IPS-18a (cell line): ENCODE measurements at regions not wholly inside any gene's neighbourhood (a gene's known extent, or its start where the extent isn't known, plus 50 kb on each side); places are given as distances from the start of the nearest gene placed in this dataset.

ENCODE experiments used
- H3K27ac ChIP-seq: one replicate; pipeline ENCODE4 v1.5.1; 2013; ENCODE audit warnings: low read length
- H3K27me3 ChIP-seq: one replicate; pipeline ENCODE4 v1.6.1; 2013; ENCODE audit warnings: mild to moderate bottlenecking, low read length; ENCODE audit not compliant: control insufficient read depth, insufficient read depth
- H3K36me3 ChIP-seq: one replicate; pipeline ENCODE4 v1.6.1; 2013; ENCODE audit warnings: low read depth, low read length; ENCODE audit not compliant: control insufficient read depth
- H3K4me1 ChIP-seq: one replicate; pipeline ENCODE4 v1.6.1; 2013; ENCODE audit warnings: low read depth, low read length; ENCODE audit not compliant: control insufficient read depth
- H3K4me3 ChIP-seq: one replicate; pipeline ENCODE4 v1.5.1; 2013; ENCODE audit warnings: low read length
- H3K9ac ChIP-seq: one replicate; pipeline ENCODE4 v1.6.1; 2013; ENCODE audit warnings: mild to moderate bottlenecking, low read length, moderate library complexity
- H3K9me3 ChIP-seq: one replicate; pipeline ENCODE4 v1.6.1; 2013; ENCODE audit warnings: low read depth, low read length; ENCODE audit not compliant: control insufficient read depth

DNA sequence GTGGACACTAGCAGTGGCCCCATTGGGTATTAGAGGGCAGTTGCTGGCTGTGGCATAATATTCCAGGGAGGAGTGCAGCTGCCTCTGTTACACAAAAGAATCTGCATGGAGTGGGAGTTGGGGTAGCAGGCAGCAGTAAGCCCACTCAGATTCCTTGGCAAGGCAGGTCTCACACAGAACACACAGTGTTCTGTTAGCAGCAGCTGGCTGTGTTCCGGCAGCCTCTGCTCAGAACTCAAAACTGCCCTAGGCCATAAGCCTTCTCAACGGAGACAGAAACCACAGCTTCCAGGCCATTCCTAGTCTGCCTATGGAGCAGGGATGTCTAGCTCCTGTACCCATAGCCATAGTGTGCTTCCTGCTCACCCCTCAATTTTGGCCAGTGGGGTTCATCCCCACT lies 1085.4 kb downstream of the SLC6A15 start:
- H3K4me3 ChIP-seq, result no peak overlapping the region
- H3K4me1 ChIP-seq, result peaks cover 6% of the 10 kb centered on the region
- no peaks in the 10 kb centered on the region for H3K36me3 ChIP-seq
- no peak overlapping the region for H3K27ac ChIP-seq
- H3K9me3 ChIP-seq, result no peaks in the 10 kb centered on the region
- no peak overlapping the region for H3K9ac ChIP-seq
- no peaks in the 10 kb centered on the region for H3K27me3 ChIP-seq

GRCh38 chr12:83826112-83826511 lies 1086.5 kb downstream of the SLC6A15 start:
- H3K36me3 ChIP-seq, result no peaks in the 10 kb centered on the region
- no peaks in the 10 kb centered on the region for H3K9me3 ChIP-seq
- H3K27me3 ChIP-seq, result no peaks in the 10 kb centered on the region
- no peak overlapping the region for H3K9ac ChIP-seq
- no peak overlapping the region for H3K4me3 ChIP-seq
- no peak overlapping the region for H3K27ac ChIP-seq
- H3K4me1 ChIP-seq, result peaks cover 6% of the 10 kb centered on the region

- no peaks in the 10 kb centered on the region for H3K36me3 ChIP-seq
- H3K4me3 ChIP-seq, result no peak overlapping the region
- H3K9me3 ChIP-seq, result no peaks in the 10 kb centered on the region
- H3K27me3 ChIP-seq, result no peaks in the 10 kb centered on the region
- peaks cover 4% of the 10 kb centered on the region for H3K4me1 ChIP-seq
- H3K27ac ChIP-seq, result no peak overlapping the region
- no peak overlapping the region for H3K9ac ChIP-seq
Observed at GRCh38 chr12:83823386-83824045, 1089.1 kb downstream of the SLC6A15 start.

DNA sequence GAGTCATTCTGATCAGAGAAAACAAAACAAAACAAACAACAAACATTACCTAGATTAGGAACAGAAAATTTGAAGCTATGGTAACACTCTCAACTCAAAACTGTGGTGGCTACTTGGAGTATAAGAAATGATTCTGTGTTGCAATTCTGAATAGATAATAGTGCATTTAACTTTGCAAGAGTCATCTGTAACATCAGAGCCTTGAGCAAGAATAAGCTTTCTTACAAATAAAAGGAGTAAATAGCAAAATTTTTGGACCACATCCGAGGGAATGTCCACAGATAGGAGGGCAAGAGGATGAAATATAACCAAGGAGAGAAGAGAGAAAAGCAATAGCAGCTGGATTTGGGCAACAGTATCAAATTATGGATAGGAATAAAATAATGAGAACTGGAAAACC lies 1090.6 kb downstream of the SLC6A15 start:
- Histone ChIP-seq H3K4me1 (no peaks in the 10 kb centered on the region), H3K27ac (no peak overlapping the region), H3K9ac (no peak overlapping the region), H3K36me3 (no peaks in the 10 kb centered on the region), H3K4me3 (no peak overlapping the region), H3K9me3 (no peaks in the 10 kb centered on the region), H3K27me3 (no peaks in the 10 kb centered on the region)

- Histone ChIP-seq H3K27me3 (no peaks in the 10 kb centered on the region), H3K4me1 (no peaks in the 10 kb centered on the region), H3K9ac (no peak overlapping the region), H3K9me3 (no peaks in the 10 kb centered on the region), H3K4me3 (no peak overlapping the region), H3K36me3 (no peaks in the 10 kb centered on the region), H3K27ac (no peak overlapping the region)
Observed at GRCh38 chr12:83818881-83819280, 1093.7 kb downstream of the SLC6A15 start.

DNA sequence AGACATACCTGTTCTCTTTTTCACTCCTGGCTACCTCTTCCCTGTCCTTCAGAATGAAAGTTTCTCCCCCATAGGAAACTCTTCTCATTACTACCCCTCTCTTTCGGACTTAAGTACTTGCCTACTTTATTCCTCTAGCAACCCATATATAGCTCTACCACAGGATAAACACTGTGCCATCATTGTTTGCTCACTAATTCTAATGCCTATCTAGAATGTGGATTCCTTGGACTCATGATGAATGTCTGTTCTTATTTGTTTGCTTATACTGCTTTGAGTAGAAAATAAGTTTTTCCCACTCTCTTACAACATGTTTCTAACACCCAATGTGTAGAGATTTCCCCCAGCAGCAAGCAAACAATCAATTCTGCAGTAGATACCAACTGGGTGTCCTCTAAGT lies 1094.9 kb downstream of the SLC6A15 start:
- Histone ChIP-seq H3K9me3 (no peaks in the 10 kb centered on the region), H3K36me3 (no peaks in the 10 kb centered on the region), H3K4me3 (no peak overlapping the region), H3K27me3 (no peaks in the 10 kb centered on the region), H3K9ac (no peak overlapping the region), H3K27ac (no peak overlapping the region), H3K4me1 (no peaks in the 10 kb centered on the region)

DNA sequence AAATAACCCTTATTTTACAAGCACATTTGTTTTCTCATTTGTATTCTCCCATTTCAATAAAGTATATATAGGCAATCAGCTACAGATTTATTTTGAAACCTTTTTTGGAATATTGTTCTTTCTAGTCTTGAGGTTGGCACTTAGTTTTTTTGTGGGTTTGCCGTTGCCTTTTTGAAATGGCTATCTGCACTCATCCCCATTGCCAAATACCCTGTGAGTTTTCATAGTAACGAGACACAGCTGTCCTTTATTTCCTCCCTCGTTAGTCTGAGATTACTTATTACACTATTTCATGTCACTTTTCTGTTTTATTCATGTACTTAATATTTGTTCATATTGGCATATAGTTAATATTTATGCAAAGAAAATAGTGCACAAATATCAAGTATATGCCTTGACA lies 1104.0 kb downstream of the SLC6A15 start:
- Histone ChIP-seq H3K36me3 (no peaks in the 10 kb centered on the region), H3K27ac (no peak overlapping the region), H3K4me1 (no peaks in the 10 kb centered on the region), H3K4me3 (no peak overlapping the region), H3K9me3 (no peaks in the 10 kb centered on the region), H3K27me3 (no peaks in the 10 kb centered on the region), H3K9ac (no peak overlapping the region)

- Histone ChIP-seq H3K9ac (no peak overlapping the region), H3K36me3 (no peaks in the 10 kb centered on the region)
Observed at GRCh38 chr12:83807871-83808270, 1104.7 kb downstream of the SLC6A15 start.

DNA sequence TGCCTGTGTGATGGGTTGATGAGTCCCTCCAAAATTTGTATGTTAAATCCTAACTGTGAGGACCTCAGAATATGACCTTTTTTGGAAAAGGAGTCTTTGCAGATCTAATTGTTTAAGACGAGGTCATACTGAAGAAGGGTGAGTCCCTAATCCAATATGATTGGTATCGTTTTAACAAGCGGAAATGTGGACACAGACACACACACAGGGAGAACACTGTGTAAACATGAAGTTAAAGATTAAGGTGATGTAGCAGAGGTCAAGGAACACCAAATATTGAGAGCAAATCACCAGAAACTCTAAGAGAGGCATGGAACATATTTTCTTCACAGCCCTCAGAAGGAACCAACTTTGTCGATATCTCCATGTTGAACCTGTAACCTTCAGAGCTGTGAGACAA lies 1106.7 kb downstream of the SLC6A15 start:
- Histone ChIP-seq H3K36me3 (no peaks in the 10 kb centered on the region), H3K27me3 (no peaks in the 10 kb centered on the region), H3K4me3 (no peak overlapping the region), H3K4me1 (no peaks in the 10 kb centered on the region), H3K27ac (no peak overlapping the region), H3K9ac (no peak overlapping the region), H3K9me3 (no peaks in the 10 kb centered on the region)

More at GRCh38 chr12:83807871-83808270, 1104.7 kb downstream of the SLC6A15 start:
- H3K4me1 ChIP-seq, result no peaks in the 10 kb centered on the region
- no peaks in the 10 kb centered on the region for H3K9me3 ChIP-seq
- H3K27ac ChIP-seq, result no peak overlapping the region
- H3K27me3 ChIP-seq, result no peaks in the 10 kb centered on the region
- no peak overlapping the region for H3K4me3 ChIP-seq

DNA sequence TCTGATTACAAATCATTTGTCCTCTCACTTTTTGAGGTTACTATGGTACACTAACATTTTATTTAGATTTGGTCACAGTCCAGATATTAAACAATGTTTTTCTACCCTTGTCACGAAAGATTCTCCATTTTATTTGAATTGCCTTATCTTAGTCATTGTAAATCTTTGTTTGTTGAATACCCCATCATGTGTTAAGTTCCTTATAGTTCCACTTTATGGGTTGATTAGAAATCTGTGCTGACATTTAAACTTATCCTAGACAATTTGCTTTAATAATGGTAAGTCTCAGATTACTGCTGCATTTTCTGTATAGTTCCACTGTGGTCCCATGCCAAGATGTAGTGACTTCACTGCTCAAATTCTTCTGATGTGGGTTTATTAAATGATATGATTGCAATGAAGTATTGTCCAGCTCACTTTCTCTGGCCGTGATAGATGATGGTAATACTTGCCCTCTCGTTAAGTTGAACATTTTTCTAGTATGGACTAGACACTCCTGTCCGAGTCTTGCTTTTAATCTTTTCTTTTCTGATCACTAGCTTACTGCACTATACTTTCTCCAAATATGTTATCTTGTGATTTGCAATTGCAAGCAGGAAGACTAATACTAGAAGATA lies 1107.3 kb downstream of the SLC6A15 start:
- Histone ChIP-seq H3K27ac (no peak overlapping the region), H3K4me3 (no peak overlapping the region)

DNA sequence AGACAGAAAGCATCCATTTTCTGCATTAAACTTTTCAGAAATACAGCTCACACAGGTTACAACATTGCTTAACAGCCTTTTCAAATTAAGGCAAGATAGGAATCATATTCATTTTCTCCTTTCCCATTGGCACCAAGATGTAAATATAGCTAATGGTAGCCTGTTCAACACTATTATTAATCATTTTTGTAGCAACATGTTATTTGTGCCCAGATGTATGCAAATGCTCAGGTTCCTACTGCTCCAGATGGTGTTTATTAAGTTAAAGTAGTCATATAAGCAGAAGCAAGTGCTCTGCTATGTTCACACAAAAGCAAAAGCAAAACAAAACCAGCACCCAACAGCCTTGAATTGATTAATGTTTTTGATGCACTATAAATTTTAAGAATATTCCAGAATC lies 1110.6 kb downstream of the SLC6A15 start:
- no peaks in the 10 kb centered on the region for H3K36me3 ChIP-seq
- no peak overlapping the region for H3K9ac ChIP-seq
- H3K4me1 ChIP-seq, result no peaks in the 10 kb centered on the region
- H3K4me3 ChIP-seq, result no peak overlapping the region
- no peaks in the 10 kb centered on the region for H3K27me3 ChIP-seq
- H3K9me3 ChIP-seq, result no peaks in the 10 kb centered on the region
- H3K27ac ChIP-seq, result no peak overlapping the region

More for the DNA sequence above, 1107.3 kb downstream of the SLC6A15 start:
- Histone ChIP-seq H3K9me3 (no peaks in the 10 kb centered on the region), H3K4me1 (no peaks in the 10 kb centered on the region), H3K27me3 (no peaks in the 10 kb centered on the region), H3K36me3 (no peaks in the 10 kb centered on the region), H3K9ac (no peak overlapping the region)

DNA sequence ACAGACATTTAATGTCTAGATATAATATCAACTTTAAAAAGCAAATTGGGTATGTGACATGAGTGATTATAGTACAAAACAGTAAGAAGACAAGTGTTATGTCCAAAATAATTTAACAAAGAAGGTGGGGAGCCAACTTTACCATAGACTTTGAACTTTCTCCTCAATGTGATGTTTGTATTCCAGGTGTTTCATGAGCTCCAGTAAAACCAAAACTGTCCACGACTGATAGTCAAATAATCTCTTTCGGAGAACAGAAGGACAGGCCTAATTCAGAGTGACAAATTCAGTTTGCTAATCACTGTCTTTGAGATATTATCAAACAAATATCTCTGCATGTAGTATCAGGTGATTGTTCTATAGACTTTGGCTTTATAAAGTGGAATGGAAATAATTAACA lies 1112.6 kb downstream of the SLC6A15 start:
- no peak overlapping the region for H3K4me3 ChIP-seq
- H3K9me3 ChIP-seq, result no peaks in the 10 kb centered on the region
- H3K27ac ChIP-seq, result no peak overlapping the region
- H3K4me1 ChIP-seq, result no peaks in the 10 kb centered on the region
- no peak overlapping the region for H3K9ac ChIP-seq
- no peaks in the 10 kb centered on the region for H3K36me3 ChIP-seq
- no peaks in the 10 kb centered on the region for H3K27me3 ChIP-seq
